ENCODE measurements at regions not wholly inside any gene's neighbourhood (a gene's known extent, or its start where the extent isn't known, plus 50 kb on each side); places are given as distances from the start of the nearest gene placed in this dataset.

DNA sequence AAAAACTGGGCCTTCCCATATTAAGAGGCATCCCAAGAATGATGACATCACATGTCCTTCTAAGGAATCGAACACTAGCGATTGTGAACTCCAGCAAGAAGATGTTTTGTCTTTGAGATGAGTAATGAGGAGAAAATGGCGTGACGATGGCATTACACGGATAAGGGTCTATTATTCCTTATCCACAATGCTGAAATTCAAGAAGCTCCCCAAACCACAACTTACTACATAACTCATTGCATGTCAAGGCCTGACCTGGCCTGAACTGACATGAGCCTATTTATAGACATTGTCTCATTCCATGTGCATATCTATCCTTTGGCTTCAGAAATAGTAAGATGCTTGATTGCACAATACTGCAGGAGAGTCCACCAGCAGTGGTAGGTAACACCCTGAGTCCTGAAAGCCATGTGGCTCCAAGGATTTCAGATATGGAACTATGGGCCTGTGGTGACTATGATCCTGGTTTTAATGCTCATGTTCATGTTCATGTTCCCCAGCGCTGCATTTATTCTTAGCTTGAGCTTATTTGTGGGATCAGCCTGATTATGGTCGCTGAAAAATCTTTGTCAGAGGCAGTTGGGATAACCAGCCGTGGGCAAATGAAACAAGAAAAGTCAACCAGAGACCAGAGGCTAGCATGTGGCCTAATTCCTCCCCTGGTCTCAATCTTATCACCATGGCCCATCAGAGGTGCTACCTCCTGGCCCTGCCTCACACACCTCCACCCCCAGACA lies 183.2 kb upstream of the JARID2 start:
- intact Hi-C loops (cut with micrococcal nuclease): no loop called here
- no peak for ATAC-seq
- Mint-ChIP-seq H3K4me3 (no peak overlapping the region), H3K27me3 (ENCODE audit: low read depth in 2 of 2) (no peaks in the 10 kb centered on the region), H3K9me3 (no peaks in the 10 kb centered on the region), H3K36me3 (no peaks in the 10 kb centered on the region), H3K27ac (no peak overlapping the region), H3K4me1 (peaks cover 0 to 3% of the 10 kb centered on the region in 2 donors)
- no peak for DNase-seq
- Histone ChIP-seq H3K9me3 (ENCODE audit: control insufficient read depth, insufficient read depth, low read length) (no peaks in the 10 kb centered on the region), H3K4me3 (ENCODE audit: low read length) (no peak overlapping the region), H3K4me1 (ENCODE audit: control insufficient read depth, insufficient read depth, low read length) (no peaks in the 10 kb centered on the region), H3K36me3 (ENCODE audit: control insufficient read depth, insufficient read depth, low read length) (no peaks in the 10 kb centered on the region), H3K27ac (ENCODE audit: low read length) (no peak overlapping the region), H3K27me3 (ENCODE audit: control insufficient read depth, insufficient read depth, low read length) (no peaks in the 10 kb centered on the region)
- 89% methylated on average over 7 of the region's 8 CpGs for WGBS (ENCODE audit: insufficient coverage)
- TF ChIP-seq, protein P1, sequence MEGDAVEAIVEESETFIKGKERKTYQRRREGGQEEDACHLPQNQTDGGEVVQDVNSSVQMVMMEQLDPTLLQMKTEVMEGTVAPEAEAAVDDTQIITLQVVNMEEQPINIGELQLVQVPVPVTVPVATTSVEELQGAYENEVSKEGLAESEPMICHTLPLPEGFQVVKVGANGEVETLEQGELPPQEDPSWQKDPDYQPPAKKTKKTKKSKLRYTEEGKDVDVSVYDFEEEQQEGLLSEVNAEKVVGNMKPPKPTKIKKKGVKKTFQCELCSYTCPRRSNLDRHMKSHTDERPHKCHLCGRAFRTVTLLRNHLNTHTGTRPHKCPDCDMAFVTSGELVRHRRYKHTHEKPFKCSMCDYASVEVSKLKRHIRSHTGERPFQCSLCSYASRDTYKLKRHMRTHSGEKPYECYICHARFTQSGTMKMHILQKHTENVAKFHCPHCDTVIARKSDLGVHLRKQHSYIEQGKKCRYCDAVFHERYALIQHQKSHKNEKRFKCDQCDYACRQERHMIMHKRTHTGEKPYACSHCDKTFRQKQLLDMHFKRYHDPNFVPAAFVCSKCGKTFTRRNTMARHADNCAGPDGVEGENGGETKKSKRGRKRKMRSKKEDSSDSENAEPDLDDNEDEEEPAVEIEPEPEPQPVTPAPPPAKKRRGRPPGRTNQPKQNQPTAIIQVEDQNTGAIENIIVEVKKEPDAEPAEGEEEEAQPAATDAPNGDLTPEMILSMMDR (IDR thresholded peaks at IDR 0.05): no peak

DNA sequence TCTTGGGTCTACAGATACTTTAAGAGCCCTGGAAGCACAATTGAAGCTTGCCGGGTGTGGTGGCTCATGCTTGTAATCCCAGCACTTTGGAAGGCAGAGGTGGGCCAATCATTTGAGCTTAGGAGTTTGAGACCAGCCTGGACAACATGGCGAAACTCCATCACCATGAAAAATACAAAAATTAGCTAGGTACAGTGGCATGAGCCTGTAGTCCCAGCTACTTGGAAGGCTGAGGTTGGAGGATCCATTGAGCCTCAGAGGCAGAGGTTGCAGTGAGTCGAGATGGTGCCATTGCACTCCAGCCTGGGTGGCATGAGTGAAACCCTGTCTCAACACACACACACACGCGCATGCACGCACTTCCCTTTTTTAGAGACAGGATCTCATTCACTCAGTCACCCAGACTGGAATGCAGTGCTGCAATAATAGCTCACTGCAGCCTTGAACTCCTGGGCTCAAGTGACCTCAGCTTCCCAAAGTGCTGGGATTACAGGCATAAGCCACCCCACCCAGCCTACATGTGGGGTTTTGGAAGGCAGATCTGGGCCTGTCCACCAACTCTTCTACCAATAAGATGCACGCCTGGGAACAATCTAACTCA lies 182.5 kb upstream of the JARID2 start:
- no peaks in the 10 kb centered on the region for H3K27me3 ChIP-seq (ENCODE audit: control insufficient read depth, insufficient read depth, low read length)
- 67% methylated on average over 6 of the region's 7 CpGs for WGBS (ENCODE audit: insufficient coverage)
- H3K4me3 ChIP-seq (ENCODE audit: low read length): no peak overlapping the region
- H3K27me3 Mint-ChIP-seq (ENCODE audit: low read depth in 2 of 2): no peaks in the 10 kb centered on the region
- no peaks in the 10 kb centered on the region for H3K36me3 ChIP-seq (ENCODE audit: control insufficient read depth, insufficient read depth, low read length)
- no peaks in the 10 kb centered on the region for H3K36me3 Mint-ChIP-seq
- no peak overlapping the region for H3K27ac Mint-ChIP-seq
- TF ChIP-seq, protein P1 (IDR thresholded peaks at IDR 0.05): no peak
- H3K4me1 ChIP-seq (ENCODE audit: control insufficient read depth, insufficient read depth, low read length): no peaks in the 10 kb centered on the region
- DNase-seq (no peak), ATAC-seq (no peak)
- H3K9me3 Mint-ChIP-seq: no peaks in the 10 kb centered on the region
- no peaks in the 10 kb centered on the region for H3K9me3 ChIP-seq (ENCODE audit: control insufficient read depth, insufficient read depth, low read length)
- H3K4me1 Mint-ChIP-seq: peaks cover 0 to 3% of the 10 kb centered on the region in 2 donors
- no peak overlapping the region for H3K4me3 Mint-ChIP-seq
- H3K27ac ChIP-seq (ENCODE audit: low read length): no peak overlapping the region
- intact Hi-C loops (cut with micrococcal nuclease): no loop called here

DNA sequence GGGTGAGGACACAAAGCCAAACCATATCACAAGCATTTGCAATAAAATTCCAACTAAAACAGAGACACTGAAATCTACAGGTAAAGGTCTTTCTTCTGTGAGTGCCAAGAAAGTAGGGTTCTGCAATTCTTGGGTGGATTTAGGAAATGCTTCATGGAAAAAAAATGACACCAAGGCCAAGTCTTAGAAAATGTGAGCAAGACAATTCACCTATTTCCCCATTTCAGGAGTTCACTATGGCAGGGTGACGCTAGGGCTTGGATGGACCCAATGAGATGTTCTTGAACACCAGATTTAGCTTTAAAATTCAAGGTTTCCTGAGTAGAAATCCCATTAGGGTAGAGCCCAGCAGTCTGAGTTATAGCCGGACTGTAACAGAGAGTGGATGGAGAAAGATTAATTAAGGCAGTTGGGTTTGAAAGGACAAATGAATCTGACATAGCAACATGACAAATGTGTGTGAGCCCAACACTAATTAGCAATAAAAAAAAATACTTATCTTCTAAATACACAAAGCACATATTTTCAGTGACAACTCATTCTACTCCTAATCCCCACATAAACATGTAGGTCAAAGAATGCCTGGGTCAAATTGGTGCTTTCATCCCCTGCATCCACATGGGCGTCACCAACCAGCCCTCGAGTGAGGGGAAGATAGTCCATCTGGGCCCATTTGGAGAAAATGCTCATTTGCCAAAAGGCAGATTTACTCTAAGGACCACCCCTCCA lies 180.4 kb upstream of the JARID2 start:
- Histone ChIP-seq H3K27me3 (ENCODE audit: control insufficient read depth, insufficient read depth, low read length) (no peaks in the 10 kb centered on the region), H3K36me3 (ENCODE audit: control insufficient read depth, insufficient read depth, low read length) (no peaks in the 10 kb centered on the region), H3K4me1 (ENCODE audit: control insufficient read depth, insufficient read depth, low read length) (no peaks in the 10 kb centered on the region), H3K27ac (ENCODE audit: low read length) (no peak overlapping the region), H3K9me3 (ENCODE audit: control insufficient read depth, insufficient read depth, low read length) (no peaks in the 10 kb centered on the region), H3K4me3 (ENCODE audit: low read length) (no peak overlapping the region)
- 95% methylated on average over 4 of the region's 4 CpGs for WGBS (ENCODE audit: insufficient coverage)
- TF ChIP-seq, protein P1 (IDR thresholded peaks at IDR 0.05): no peak
- Mint-ChIP-seq H3K36me3 (no peaks in the 10 kb centered on the region), H3K4me1 (peaks cover 0 to 3% of the 10 kb centered on the region in 2 donors), H3K9me3 (no peaks in the 10 kb centered on the region), H3K27ac (no peak overlapping the region), H3K27me3 (ENCODE audit: low read depth in 2 of 2) (no peaks in the 10 kb centered on the region), H3K4me3 (no peak overlapping the region)
- ATAC-seq: no peak
- no peak for DNase-seq
- intact Hi-C loops (cut with micrococcal nuclease): no loop called here
